ENCODE measurements at regions not wholly inside any gene's neighbourhood (a gene's known extent, or its start where the extent isn't known, plus 50 kb on each side); places are given as distances from the start of the nearest gene placed in this dataset.

GRCh38 chr9:73527521-73527920 lies 375.9 kb downstream of the ANXA1 start:
- ATAC-seq (no peak), DNase-seq (no peak), FAIRE-seq (no peak)
- H3K27me3 ChIP-seq, result no peaks in the 10 kb centered on the region
- intact Hi-C loops (cut with DNase I), result no loop called here
- H3K9me3 ChIP-seq, result no peaks in the 10 kb centered on the region
- H3K4me1 ChIP-seq, result no peaks in the 10 kb centered on the region
- H3K4me3 ChIP-seq, result no peak overlapping the region
- H3K27ac ChIP-seq, result no peak overlapping the region
- 36 to 50% methylated on average over 1 of the region's 1 CpG for WGBS, 2 donors
- TF ChIP-seq CTCF (IDR thresholded peaks at IDR 0.05), result no peak
- no peaks in the 10 kb centered on the region for H3K36me3 ChIP-seq

GRCh38 chr9:73528926-73529325 lies 377.3 kb downstream of the ANXA1 start:
- FAIRE-seq, result no peak

DNA sequence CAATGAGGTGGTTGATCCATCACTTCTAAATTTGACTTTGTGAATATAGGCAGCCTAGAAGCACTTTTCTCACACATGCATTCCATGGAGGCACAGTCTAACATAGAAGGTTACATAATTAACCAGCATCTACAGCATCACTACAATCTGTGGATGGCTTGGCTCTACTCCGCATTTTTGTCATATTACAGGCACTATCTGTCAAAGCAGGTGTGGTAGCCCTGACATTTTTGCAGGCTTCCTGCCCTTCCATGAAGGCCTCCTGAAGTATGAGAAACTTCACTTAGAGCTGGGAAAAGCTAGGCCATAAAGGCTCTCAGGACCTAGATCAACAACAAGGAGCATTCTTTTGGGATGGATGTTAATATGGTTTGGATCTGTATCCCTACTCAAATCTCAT lies 378.0 kb downstream of the ANXA1 start:
- no peak for FAIRE-seq
- Histone ChIP-seq H3K27ac (no peak overlapping the region), H3K36me3 (no peaks in the 10 kb centered on the region), H3K4me3 (no peak overlapping the region), H3K9me3 (no peaks in the 10 kb centered on the region), H3K4me1 (no peaks in the 10 kb centered on the region), H3K27me3 (no peaks in the 10 kb centered on the region)
- DNase-seq, result no peak
- ATAC-seq, result no peak
- WGBS, 2 donors, result 73 to 93% methylated on average over 1 of the region's 1 CpG
- intact Hi-C loops (cut with DNase I), result no loop called here
- no peak for TF ChIP-seq CTCF (IDR thresholded peaks at IDR 0.05)

More at GRCh38 chr9:73528926-73529325, 377.3 kb downstream of the ANXA1 start:
- no peak for TF ChIP-seq CTCF (IDR thresholded peaks at IDR 0.05)
- no peaks in the 10 kb centered on the region for H3K36me3 ChIP-seq
- no peaks in the 10 kb centered on the region for H3K9me3 ChIP-seq
- no peak overlapping the region for H3K4me3 ChIP-seq
- DNase-seq, result no peak
- WGBS, 2 donors, result 58 to 70% methylated on average over 4 of the region's 4 CpGs
- H3K27ac ChIP-seq, result no peak overlapping the region
- intact Hi-C loops (cut with DNase I), result no loop called here
- no peaks in the 10 kb centered on the region for H3K4me1 ChIP-seq
- no peak for ATAC-seq
- no peaks in the 10 kb centered on the region for H3K27me3 ChIP-seq

- intact Hi-C loops (cut with DNase I), result no loop called here
- H3K4me1 ChIP-seq, result no peaks in the 10 kb centered on the region
- H3K27ac ChIP-seq, result no peak overlapping the region
- ATAC-seq (no peak), DNase-seq (no peak), FAIRE-seq (no peak)
- no peaks in the 10 kb centered on the region for H3K9me3 ChIP-seq
- no peak for TF ChIP-seq CTCF (IDR thresholded peaks at IDR 0.05)
- no peaks in the 10 kb centered on the region for H3K36me3 ChIP-seq
- no peak overlapping the region for H3K4me3 ChIP-seq
- 52 to 72% methylated on average over 5 of the region's 5 CpGs for WGBS, 2 donors
- no peaks in the 10 kb centered on the region for H3K27me3 ChIP-seq
Measured at GRCh38 chr9:73531051-73531532, 379.4 kb downstream of the ANXA1 start.

DNA sequence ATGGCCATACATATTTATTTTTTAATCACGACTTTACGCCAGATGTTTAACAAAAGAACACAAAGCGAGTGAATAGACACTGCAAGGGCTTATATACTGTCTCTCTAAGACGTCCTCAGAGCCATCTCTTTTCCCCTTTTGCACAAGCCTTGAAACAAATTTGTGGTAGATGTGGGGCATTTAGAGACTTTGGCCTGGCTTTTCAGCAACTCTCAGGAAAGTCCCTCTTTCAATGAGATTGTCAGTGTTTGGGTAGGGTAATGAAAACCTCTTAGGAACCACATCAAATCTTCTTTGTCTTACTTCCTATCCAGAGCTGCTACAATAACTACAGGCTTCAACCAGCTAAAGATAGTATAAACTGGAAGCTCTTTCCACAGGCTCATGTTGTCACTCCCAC lies 380.0 kb downstream of the ANXA1 start:
- no peaks in the 10 kb centered on the region for H3K9me3 ChIP-seq
- H3K4me1 ChIP-seq, result no peaks in the 10 kb centered on the region
- DNase-seq, result no peak
- H3K27ac ChIP-seq, result no peak overlapping the region
- no peak for TF ChIP-seq CTCF (IDR thresholded peaks at IDR 0.05)
- 33 to 45% methylated on average over 4 of the region's 4 CpGs for WGBS, 2 donors
- no peak for ATAC-seq
- H3K36me3 ChIP-seq, result no peaks in the 10 kb centered on the region
- H3K4me3 ChIP-seq, result no peak overlapping the region
- H3K27me3 ChIP-seq, result no peaks in the 10 kb centered on the region
- no peak for FAIRE-seq
- intact Hi-C loops (cut with DNase I), result no loop called here
